ENCODE measurements at regions not wholly inside any gene's neighbourhood (a gene's known extent, or its start where the extent isn't known, plus 50 kb on each side); places are given as distances from the start of the nearest gene placed in this dataset.

- no peaks in the 10 kb centered on the region for H3K79me2 ChIP-seq (ENCODE audit: insufficient read depth, low read length)
- DNase-seq (ENCODE audit: low read depth) = no peak
- no peak overlapping the region for H3K27ac ChIP-seq (ENCODE audit: low read depth, low read length)
- H3K9me3 ChIP-seq (ENCODE audit: insufficient read depth, low read depth, low read length) = no peaks in the 10 kb centered on the region
- no peaks in the 10 kb centered on the region for H3K9me3 Mint-ChIP-seq (ENCODE audit: unreplicated experiment)
- no peaks in the 10 kb centered on the region for H3K36me3 ChIP-seq (ENCODE audit: insufficient read depth, low read length)
- no peaks in the 10 kb centered on the region for H4K20me1 ChIP-seq (ENCODE audit: insufficient read depth, low read length)
- no peaks in the 10 kb centered on the region for H3K4me1 ChIP-seq (ENCODE audit: insufficient read depth, low read length)
- no peaks in the 10 kb centered on the region for H3K27me3 Mint-ChIP-seq (ENCODE audit: low read depth, unreplicated experiment)
- no peak for FAIRE-seq
- no peak overlapping the region for H3K4me3 ChIP-seq (ENCODE audit: insufficient read depth, low read depth, low read length)
- H3K27ac Mint-ChIP-seq (ENCODE audit: unreplicated experiment) = no peak overlapping the region
- no peak overlapping the region for H2AFZ ChIP-seq (ENCODE audit: low read depth, low read length)
- H3K36me3 Mint-ChIP-seq (ENCODE audit: low read depth, unreplicated experiment) = no peaks in the 10 kb centered on the region
- H3K4me3 Mint-ChIP-seq (ENCODE audit: unreplicated experiment) = no peak overlapping the region
- TF ChIP-seq EZH2 (IDR thresholded peaks at IDR 0.05; ENCODE audit: insufficient read depth, low read length) (no peak), CTCF (IDR thresholded peaks at IDR 0.05; ENCODE audit: insufficient read depth, low read depth, low read length) (no peak)
- H3K4me1 Mint-ChIP-seq (ENCODE audit: low read depth, unreplicated experiment) = no peaks in the 10 kb centered on the region
- H3K9ac ChIP-seq (ENCODE audit: low read length) = no peak overlapping the region
- H3K4me2 ChIP-seq (ENCODE audit: low read length) = no peak overlapping the region
- H3K27me3 ChIP-seq (ENCODE audit: insufficient read depth, low read length) = no peaks in the 10 kb centered on the region
Measured at GRCh38 chr11:42074306-42074705, 614.9 kb upstream of the LRRC4C start.

- no peak overlapping the region for H3K4me3 Mint-ChIP-seq (ENCODE audit: unreplicated experiment)
- FAIRE-seq (no peak), DNase-seq (ENCODE audit: low read depth) (no peak)
- Histone ChIP-seq H4K20me1 (ENCODE audit: insufficient read depth, low read length) (no peaks in the 10 kb centered on the region), H3K9ac (ENCODE audit: low read length) (no peak overlapping the region), H3K36me3 (ENCODE audit: insufficient read depth, low read length) (no peaks in the 10 kb centered on the region), H3K27me3 (ENCODE audit: insufficient read depth, low read length) (no peaks in the 10 kb centered on the region), H3K4me2 (ENCODE audit: low read length) (no peak overlapping the region), H3K4me3 (ENCODE audit: insufficient read depth, low read depth, low read length) (no peak overlapping the region), H3K79me2 (ENCODE audit: insufficient read depth, low read length) (no peaks in the 10 kb centered on the region), H2AFZ (ENCODE audit: low read depth, low read length) (no peak overlapping the region), H3K4me1 (ENCODE audit: insufficient read depth, low read length) (no peaks in the 10 kb centered on the region), H3K27ac (ENCODE audit: low read depth, low read length) (no peak overlapping the region), H3K9me3 (ENCODE audit: insufficient read depth, low read depth, low read length) (no peaks in the 10 kb centered on the region)
- H3K27ac Mint-ChIP-seq (ENCODE audit: unreplicated experiment) = no peak overlapping the region
- H3K27me3 Mint-ChIP-seq (ENCODE audit: low read depth, unreplicated experiment) = no peaks in the 10 kb centered on the region
- no peak for TF ChIP-seq CTCF (IDR thresholded peaks at IDR 0.05; ENCODE audit: insufficient read depth, low read depth, low read length)
- TF ChIP-seq EZH2 (IDR thresholded peaks at IDR 0.05; ENCODE audit: insufficient read depth, low read length) = no peak
- no peaks in the 10 kb centered on the region for H3K36me3 Mint-ChIP-seq (ENCODE audit: low read depth, unreplicated experiment)
- no peaks in the 10 kb centered on the region for H3K9me3 Mint-ChIP-seq (ENCODE audit: unreplicated experiment)
- H3K4me1 Mint-ChIP-seq (ENCODE audit: low read depth, unreplicated experiment) = no peaks in the 10 kb centered on the region
Measured at GRCh38 chr11:42075180-42075579, 615.7 kb upstream of the LRRC4C start.

GRCh38 chr11:42077794-42078193 is 618.3 kb upstream of the LRRC4C start:
- Mint-ChIP-seq H3K27ac (ENCODE audit: unreplicated experiment) (no peak overlapping the region), H3K27me3 (ENCODE audit: low read depth, unreplicated experiment) (peaks cover 1% of the 10 kb centered on the region), H3K9me3 (ENCODE audit: unreplicated experiment) (no peaks in the 10 kb centered on the region), H3K36me3 (ENCODE audit: low read depth, unreplicated experiment) (no peaks in the 10 kb centered on the region), H3K4me1 (ENCODE audit: low read depth, unreplicated experiment) (no peaks in the 10 kb centered on the region), H3K4me3 (ENCODE audit: unreplicated experiment) (no peak overlapping the region)
- no peaks in the 10 kb centered on the region for H4K20me1 ChIP-seq (ENCODE audit: insufficient read depth, low read length)
- H3K36me3 ChIP-seq (ENCODE audit: insufficient read depth, low read length) = no peaks in the 10 kb centered on the region
- H3K4me3 ChIP-seq (ENCODE audit: insufficient read depth, low read depth, low read length) = no peak overlapping the region
- DNase-seq (ENCODE audit: low read depth) = no peak
- FAIRE-seq = no peak
- H3K79me2 ChIP-seq (ENCODE audit: insufficient read depth, low read length) = no peaks in the 10 kb centered on the region
- H3K4me2 ChIP-seq (ENCODE audit: low read length) = no peak overlapping the region
- no peak for TF ChIP-seq CTCF (IDR thresholded peaks at IDR 0.05; ENCODE audit: insufficient read depth, low read depth, low read length)
- no peak for TF ChIP-seq EZH2 (IDR thresholded peaks at IDR 0.05; ENCODE audit: insufficient read depth, low read length)
- H3K27me3 ChIP-seq (ENCODE audit: insufficient read depth, low read length) = no peaks in the 10 kb centered on the region
- H3K9me3 ChIP-seq (ENCODE audit: insufficient read depth, low read depth, low read length) = no peaks in the 10 kb centered on the region
- no peak overlapping the region for H3K9ac ChIP-seq (ENCODE audit: low read length)
- H3K4me1 ChIP-seq (ENCODE audit: insufficient read depth, low read length) = no peaks in the 10 kb centered on the region
- H3K27ac ChIP-seq (ENCODE audit: low read depth, low read length) = no peak overlapping the region
- no peak overlapping the region for H2AFZ ChIP-seq (ENCODE audit: low read depth, low read length)
